H1 (cell line): ENCODE measurements at regions not wholly inside any gene's neighbourhood (a gene's known extent, or its start where the extent isn't known, plus 50 kb on each side); places are given as distances from the start of the nearest gene placed in this dataset.

Source experiments
- CTCF ChIA-PET: fragments of 300-600 bp; sonication (Branson Sonifier 250); formaldehyde crosslinking; loops from one replicate; lab custom pipeline; 2021; ENCODE audit not compliant: partially characterized antibody; lab: Charles Lee
- POLR2A ChIA-PET: fragments of 300-600 bp; sonication (Branson Sonifier 250); formaldehyde crosslinking; loops from one replicate; lab custom pipeline; 2021; ENCODE audit warnings: inconsistent platforms; ENCODE audit not compliant: partially characterized antibody; lab: Charles Lee
- DNase-seq, 2 experiments: peaks; one replicate each; pipeline versions ENCODE4 v3.0.0 to v3.0.0-alpha.2; 2010 to 2022; ENCODE audit warnings: low spot score in 2 of 2, low read depth in 1 of 2, mixed read lengths in 1 of 2
- FAIRE-seq: peaks from 2 replicates; lab custom pipeline; 2011; peaks lifted over from hg19 to GRCh38; lab: Jason Lieb, UNC
- H2AFZ ChIP-seq: 2 replicates; pipeline ENCODE4 v1.8.1; 2012; ENCODE audit warnings: low read length, inconsistent platforms
- H2AK5ac ChIP-seq: 2 replicates; pipeline ENCODE4 v1.6.1; 2013; ENCODE audit warnings: low read depth, low read length
- H2BK120ac ChIP-seq: replicated peaks from 2 replicates; pipeline ENCODE3; 2013; ENCODE audit warnings: low read depth, low read length, inconsistent platforms
- H2BK12ac ChIP-seq: 2 replicates; pipeline ENCODE4 v1.6.1; 2013; ENCODE audit warnings: low read depth, low read length
- H2BK15ac ChIP-seq: 2 replicates; pipeline ENCODE4 v1.6.1; 2013; ENCODE audit warnings: low read length
- H2BK20ac ChIP-seq: 2 replicates; pipeline ENCODE4 v1.6.1; 2013; ENCODE audit warnings: low read length
- H2BK5ac ChIP-seq: 2 replicates; pipeline ENCODE4 v1.6.1; 2013; ENCODE audit warnings: low read depth, low read length
- H3K14ac ChIP-seq: 2 replicates; pipeline ENCODE4 v1.6.1; 2013; ENCODE audit warnings: inconsistent platforms; ENCODE audit not compliant: insufficient read length
- H3K18ac ChIP-seq: 2 replicates; pipeline ENCODE4 v1.6.1; 2013; ENCODE audit warnings: low read length; ENCODE audit errors: extremely low read depth
- H3K23ac ChIP-seq: 2 replicates; pipeline ENCODE4 v1.6.1; 2013; ENCODE audit warnings: inconsistent platforms; ENCODE audit not compliant: insufficient read length
- H3K23me2 ChIP-seq: 2 replicates; pipeline ENCODE4 v1.6.1; 2013; ENCODE audit warnings: low read depth, low read length
- H3K27ac ChIP-seq: 2 replicates; pipeline ENCODE4 v1.6.1; 2011; ENCODE audit warnings: low read depth, low read length, inconsistent platforms
- H3K27me3 ChIP-seq, 4 experiments: replicated peaks in 1 of 4; 1 replicate in 1 of 4; 2 replicates in 3 of 4; pipeline versions ENCODE4 v1.6.1 to v1.8.1; 2011 to 2013; ENCODE audit warnings: low read length in 3 of 4, mild to moderate bottlenecking in 3 of 4, inconsistent platforms in 2 of 4, mixed read lengths in 2 of 4, moderate library complexity in 1 of 4; ENCODE audit not compliant: control insufficient read depth in 3 of 4, insufficient read depth in 3 of 4; ENCODE audit errors: extremely low read depth in 1 of 4
- H3K36me3 ChIP-seq, 4 experiments: 2 replicates each; pipeline versions ENCODE4 v1.6.1 to v1.8.1; 2011 to 2013; ENCODE audit warnings: mild to moderate bottlenecking in 4 of 4, low read length in 3 of 4, moderate library complexity in 2 of 4, control low read depth in 1 of 4, inconsistent platforms in 1 of 4; ENCODE audit not compliant: insufficient read depth in 4 of 4, control insufficient read depth in 2 of 4
- H3K4ac ChIP-seq: replicated peaks from 2 replicates; pipeline ENCODE3; 2013; ENCODE audit warnings: low read length, low read depth, mixed read lengths, inconsistent platforms; ENCODE audit not compliant: insufficient read length
- H3K4me1 ChIP-seq, 4 experiments: replicated peaks in 1 of 4; 1 replicate in 1 of 4; 2 replicates in 3 of 4; pipeline versions ENCODE4 v1.6.1 to v1.8.1; 2011 to 2013; ENCODE audit warnings: low read length in 3 of 4, inconsistent platforms in 2 of 4, mixed read lengths in 1 of 4; ENCODE audit not compliant: insufficient read depth in 4 of 4, control insufficient read depth in 3 of 4
- H3K4me2 ChIP-seq, 2 experiments: 2 replicates each; pipeline versions ENCODE4 v1.6.1 to v1.8.1; 2011 to 2013; ENCODE audit warnings: low read depth in 2 of 2, low read length in 2 of 2, control low read depth in 1 of 2, inconsistent platforms in 1 of 2, mild to moderate bottlenecking in 1 of 2; ENCODE audit not compliant: insufficient read depth in 1 of 2
- H3K4me3 ChIP-seq, 4 experiments: fragments of 200-600, 300-600 bp in 1 of 4; sonication (generic), shearing (Covaris generic), sonication (Bioruptor Twin) in 1 of 4; 2 replicates each; pipeline versions ENCODE4 v1.5.1 to v1.8.1; 2011 to 2016; ENCODE audit warnings: low read length in 4 of 4, low read depth in 3 of 4, control low read depth in 2 of 4, inconsistent platforms in 2 of 4, mild to moderate bottlenecking in 2 of 4, mixed read lengths in 1 of 4, moderate library complexity in 1 of 4; ENCODE audit not compliant: insufficient read depth in 2 of 4; ENCODE audit errors: extremely low read depth in 1 of 4
- H3K56ac ChIP-seq: replicated peaks from 2 replicates; pipeline ENCODE3; 2013; ENCODE audit warnings: low read depth, mild to moderate bottlenecking, mixed read lengths, low read length, inconsistent platforms; ENCODE audit not compliant: insufficient read length
- H3K79me1 ChIP-seq: 2 replicates; pipeline ENCODE4 v1.6.1; 2013; ENCODE audit warnings: low read depth, low read length, control low read depth
- H3K79me2 ChIP-seq, 2 experiments: 2 replicates each; pipeline versions ENCODE4 v1.6.1 to v1.8.1; 2012 to 2013; ENCODE audit warnings: low read length in 2 of 2, mild to moderate bottlenecking in 2 of 2, inconsistent platforms in 1 of 2; ENCODE audit not compliant: insufficient read depth in 2 of 2, control insufficient read depth in 1 of 2
- H3K9ac ChIP-seq, 4 experiments: replicated peaks in 1 of 4; 1 replicate in 1 of 4; 2 replicates in 3 of 4; pipeline versions ENCODE4 v1.6.1 to v1.8.1; 2011 to 2013; ENCODE audit warnings: low read depth in 3 of 4, low read length in 3 of 4, control low read depth in 2 of 4, mild to moderate bottlenecking in 2 of 4, moderate library complexity in 2 of 4, inconsistent platforms in 1 of 4; ENCODE audit errors: extremely low read depth in 1 of 4
- H3K9me3 ChIP-seq, 2 experiments: 2 replicates each; pipeline versions ENCODE4 v1.6.1 to v1.8.1; 2012 to 2013; ENCODE audit warnings: mild to moderate bottlenecking in 2 of 2, moderate library complexity in 2 of 2, control low read depth in 1 of 2, inconsistent platforms in 1 of 2, low read depth in 1 of 2, low read length in 1 of 2, mixed read lengths in 1 of 2; ENCODE audit not compliant: insufficient read depth in 2 of 2
- H4K20me1 ChIP-seq, 2 experiments: replicated peaks in 1 of 2; 2 replicates each; pipeline versions ENCODE3 to v1.8.1; 2011 to 2013; ENCODE audit warnings: inconsistent platforms in 2 of 2, low read length in 2 of 2, mild to moderate bottlenecking in 1 of 2; ENCODE audit not compliant: insufficient read depth in 2 of 2, control insufficient read depth in 1 of 2
- H4K5ac ChIP-seq: 2 replicates; pipeline ENCODE4 v1.6.1; 2013; ENCODE audit warnings: low read length, low read depth, mixed read lengths, inconsistent platforms; ENCODE audit not compliant: insufficient read length
- H4K8ac ChIP-seq: 2 replicates; pipeline ENCODE4 v1.8.0; 2013; ENCODE audit warnings: mild to moderate bottlenecking, moderate library complexity, low read length, inconsistent platforms; ENCODE audit not compliant: insufficient read depth; ENCODE audit errors: extremely low read depth
- H4K91ac ChIP-seq: replicated peaks from 2 replicates; pipeline ENCODE3; 2013; ENCODE audit warnings: low read length, mixed read lengths, inconsistent platforms; ENCODE audit not compliant: insufficient read length
- EGR1 ChIP-seq: IDR thresholded peaks from 2 replicates; pipeline ENCODE4 v1.6.1; 2011; ENCODE audit warnings: low read depth, low read length, borderline replicate concordance
- FOSL1 ChIP-seq: IDR thresholded peaks from 2 replicates; pipeline ENCODE4 v1.6.1; 2011; ENCODE audit warnings: mild to moderate bottlenecking, low read depth, low read length, moderate library complexity; ENCODE audit not compliant: insufficient read depth
- POLR2AphosphoS5 ChIP-seq: IDR thresholded peaks from 2 replicates; pipeline ENCODE4 v1.6.1; 2011; ENCODE audit warnings: low read depth, low read length
- WGBS, 2 experiments: shearing (Covaris generic) in 1 of 2; methylation state at CpG; one replicate each; pipeline versions ENCODE4 v1.1.6 to v1.1.7; 2013 to 2015; ENCODE audit warnings: low lambda C conversion rate in 2 of 2, mixed read lengths in 2 of 2, inconsistent platforms in 1 of 2, low coverage in 1 of 2, missing lambda C conversion rate in 1 of 2; ENCODE audit not compliant: insufficient replicate concordance in 2 of 2, insufficient coverage in 1 of 2, insufficient read length in 1 of 2; ENCODE audit errors: extremely low coverage in 1 of 2, missing lambda C conversion rate in 1 of 2; 5-methylcytosine and 5-hydroxymethylcytosine counted together

DNA sequence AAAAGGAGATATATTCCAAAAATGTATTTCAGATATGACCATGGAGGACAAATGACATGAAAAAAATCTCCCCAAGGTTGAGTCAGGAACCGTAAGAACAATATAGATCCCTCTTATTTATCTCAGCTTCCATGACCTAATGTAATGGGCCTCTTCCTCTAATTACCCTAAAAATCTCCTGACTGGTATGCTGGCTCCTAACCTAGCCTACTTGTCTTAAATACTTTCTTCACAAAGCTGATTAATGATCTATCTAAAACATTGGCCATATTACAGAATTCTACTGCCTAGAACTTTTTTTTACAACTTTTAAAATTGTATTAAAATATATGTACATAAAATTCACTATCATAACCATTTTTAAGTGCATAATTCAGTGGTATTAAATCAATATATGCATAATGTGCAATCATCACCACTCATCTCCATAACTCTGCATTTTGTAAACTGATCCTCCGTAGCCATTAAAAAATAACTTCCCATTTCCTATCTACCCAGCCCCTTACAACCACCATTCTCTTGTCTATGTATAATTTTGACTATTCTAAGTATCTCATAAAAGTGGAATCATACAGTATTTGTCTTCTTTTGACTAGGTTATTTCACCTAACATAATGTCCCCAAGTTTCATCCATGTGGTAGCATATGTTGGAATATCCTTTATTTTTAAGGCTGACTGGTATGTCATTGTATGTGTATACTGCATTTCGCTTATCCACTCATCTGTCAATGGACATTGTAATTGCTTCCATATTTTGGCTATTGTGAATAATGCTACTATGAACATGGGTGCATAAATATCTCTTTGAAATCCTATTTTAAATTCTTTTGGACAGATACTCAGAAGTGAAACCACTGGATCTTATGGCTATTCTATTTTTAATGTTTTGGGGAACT, 464.6 kb downstream of the ADAMTS20 start:
- H3K27me3 ChIP-seq: no peaks in the 10 kb centered on the region
- H3K9me3 ChIP-seq: peaks cover 6 to 11% of the 10 kb centered on the region in 2 experiments; a peak in 2 of 4 replicates
- H3K79me1 ChIP-seq: no peaks in the 10 kb centered on the region
- no peak overlapping the region for H3K4ac ChIP-seq
- no peaks in the 10 kb centered on the region for H3K79me2 ChIP-seq
- ChIA-PET POLR2A (no interaction called here), CTCF (no interaction called here)
- H3K23ac ChIP-seq: no peak overlapping the region
- no peak overlapping the region for H3K4me3 ChIP-seq
- H4K91ac ChIP-seq: no peak overlapping the region
- H3K23me2 ChIP-seq: no peaks in the 10 kb centered on the region
- H4K8ac ChIP-seq: no peak overlapping the region
- no peak overlapping the region for H2BK20ac ChIP-seq
- H4K20me1 ChIP-seq: no peaks in the 10 kb centered on the region
- no peak overlapping the region for H3K18ac ChIP-seq
- FAIRE-seq: no peak
- TF ChIP-seq FOSL1 (no peak), POLR2AphosphoS5 (no peak), EGR1 (no peak)
- no peak overlapping the region for H4K5ac ChIP-seq
- no peak overlapping the region for H2BK5ac ChIP-seq
- no peak overlapping the region for H3K4me2 ChIP-seq
- no peak overlapping the region for H2BK12ac ChIP-seq
- WGBS, 2 experiments: 93% methylated on average over 3 of the region's 3 CpGs; no CpG with 5 or more reads in 1 of the 2 experiments
- H3K14ac ChIP-seq: no peak overlapping the region
- H2AK5ac ChIP-seq: no peak overlapping the region
- H2AFZ ChIP-seq: no peak overlapping the region
- DNase-seq: no peak
- 0 out of 8 replicates have a peak, but pooled peaks cover 0 to 2% (median 0%) of the 10 kb centered on the region in 4 experiments for H3K36me3 ChIP-seq
- no peak overlapping the region for H3K9ac ChIP-seq
- H2BK15ac ChIP-seq: no peak overlapping the region
- H3K27ac ChIP-seq: no peak overlapping the region
- no peak overlapping the region for H3K56ac ChIP-seq
- H2BK120ac ChIP-seq: no peak overlapping the region
- no peaks in the 10 kb centered on the region for H3K4me1 ChIP-seq
